Stimulated activated naive CD4-positive, alpha-beta T cell treated with Interleukin-2 at 50 U/mL for 16 hours (primary cell): ENCODE measurements at regions not wholly inside any gene's neighbourhood (a gene's known extent, or its start where the extent isn't known, plus 50 kb on each side); places are given as distances from the start of the nearest gene placed in this dataset.
"Not testable (repeated sequence)": the region's sequence is repeated elsewhere in the genome, so short reads cannot be mapped to it uniquely, and the experiment has no call there.

Experiments
- DNase-seq: peaks from one replicate; lab custom pipeline; 2025; lab: John Stamatoyannopoulos, UW

DNA sequence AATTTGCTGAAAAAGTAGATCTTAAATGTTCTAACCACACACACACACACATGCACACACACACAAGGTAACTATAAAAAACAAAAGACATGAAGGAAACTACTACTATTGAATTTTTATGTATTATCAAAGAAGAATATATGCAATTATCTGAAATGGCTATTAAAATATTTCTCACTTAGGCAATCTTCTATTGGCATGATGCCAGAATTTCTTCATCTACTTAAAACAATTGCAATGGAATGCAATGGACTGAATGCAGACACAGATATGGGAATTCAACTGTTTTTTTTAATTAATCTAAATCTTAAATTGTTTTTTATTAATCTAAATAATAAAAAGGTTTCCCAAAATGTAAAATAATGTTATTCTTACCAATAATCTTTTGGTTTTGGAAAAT is 152.6 kb upstream of the SMLR1 start:
- no peak for DNase-seq

DNA sequence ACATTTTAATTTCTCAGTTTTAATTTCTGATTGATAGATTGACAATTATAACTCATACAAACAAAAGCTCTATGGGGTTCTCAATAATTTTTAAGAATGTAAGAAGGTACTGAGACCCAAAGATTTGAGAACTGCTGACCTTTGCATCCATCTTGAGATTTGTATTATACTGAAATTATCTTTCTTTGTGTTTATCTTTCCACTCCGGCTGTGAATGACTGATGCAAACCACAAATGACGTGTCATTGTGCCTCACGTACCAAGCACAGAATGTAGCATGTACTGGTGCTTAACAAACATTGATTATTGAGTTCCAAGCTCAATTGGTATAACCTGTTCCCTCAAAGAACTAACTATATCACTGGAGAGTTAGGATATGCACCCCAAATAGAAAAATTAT is 152.1 kb upstream of the SMLR1 start:
- DNase-seq = no peak

GRCh38 chr6:130676077-130676772 is 151.0 kb upstream of the SMLR1 start:
- no peak for DNase-seq

DNA sequence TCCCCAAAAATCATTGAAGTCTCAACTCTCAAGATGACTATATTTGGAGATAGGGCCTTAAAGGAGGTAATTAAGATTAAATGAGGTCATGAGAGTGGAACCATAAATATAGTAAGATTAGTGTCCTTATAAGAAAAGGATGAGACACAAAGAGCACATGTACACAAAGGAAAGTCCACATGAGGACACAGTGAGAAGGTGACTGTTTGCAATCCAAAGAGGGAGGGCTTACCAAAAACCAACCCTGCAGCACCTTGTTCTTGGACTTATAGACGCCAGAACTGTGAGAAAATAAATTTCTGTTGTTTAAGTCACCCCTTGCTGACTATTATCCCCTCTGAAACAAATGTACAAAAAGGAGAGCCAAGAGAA is 150.4 kb upstream of the SMLR1 start:
- DNase-seq = no peak

DNA sequence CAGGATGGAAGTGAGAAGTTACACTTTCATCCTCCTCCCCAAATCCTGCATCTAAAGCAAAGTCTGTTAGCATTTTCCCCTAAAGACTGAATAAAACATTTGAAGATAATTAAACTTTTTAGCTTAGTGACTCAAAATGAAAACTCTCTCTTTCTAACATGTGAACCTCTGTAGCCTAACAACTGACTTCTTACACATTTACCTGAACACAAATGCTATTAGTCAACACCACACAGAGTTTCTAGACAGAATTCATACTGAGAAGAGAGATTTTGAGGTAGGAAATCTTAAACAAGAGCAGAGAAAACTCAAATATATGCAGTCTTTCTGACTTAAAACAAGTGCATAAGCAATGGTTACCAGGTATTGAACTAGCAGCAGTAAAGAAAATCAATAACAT is 149.9 kb upstream of the SMLR1 start:
- DNase-seq = no peak

DNA sequence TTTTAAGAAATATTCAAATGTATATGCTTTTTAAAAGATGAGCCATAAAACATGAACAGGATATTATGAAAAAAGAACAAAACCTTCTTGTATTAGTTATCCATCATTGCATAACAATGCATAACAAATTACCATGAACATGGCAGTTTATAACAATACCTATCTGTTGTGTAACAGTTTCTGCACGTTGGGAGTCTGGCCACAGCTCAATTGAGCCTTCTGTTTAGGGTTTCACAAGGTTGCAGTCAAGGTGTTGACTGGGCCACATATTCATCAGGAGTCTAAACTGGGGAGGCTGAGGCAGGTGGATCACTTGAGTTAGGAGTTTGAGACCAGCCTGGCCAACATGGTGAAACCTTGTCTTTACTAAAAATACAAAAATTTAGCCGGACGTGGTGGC is 149.4 kb upstream of the SMLR1 start:
- no peak for DNase-seq

DNA sequence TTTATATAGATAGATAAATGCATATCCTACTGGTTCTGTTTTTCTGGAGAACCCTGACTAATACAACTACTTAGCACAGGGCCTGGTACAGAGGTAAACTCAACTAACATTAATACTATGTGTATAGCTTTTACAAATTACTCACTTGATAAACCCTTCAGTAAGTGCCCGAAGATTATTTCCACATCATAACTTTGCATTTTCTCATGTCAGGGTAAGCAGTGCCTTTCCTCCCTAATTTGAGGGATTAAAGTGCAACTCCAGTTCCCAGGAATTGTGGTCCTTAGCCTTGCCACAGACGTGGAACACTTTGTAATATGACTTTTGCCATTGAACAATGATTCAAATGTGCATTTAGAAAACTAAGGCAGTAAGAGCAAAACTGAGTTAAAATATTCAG is 147.5 kb upstream of the SMLR1 start:
- no peak for DNase-seq

DNA sequence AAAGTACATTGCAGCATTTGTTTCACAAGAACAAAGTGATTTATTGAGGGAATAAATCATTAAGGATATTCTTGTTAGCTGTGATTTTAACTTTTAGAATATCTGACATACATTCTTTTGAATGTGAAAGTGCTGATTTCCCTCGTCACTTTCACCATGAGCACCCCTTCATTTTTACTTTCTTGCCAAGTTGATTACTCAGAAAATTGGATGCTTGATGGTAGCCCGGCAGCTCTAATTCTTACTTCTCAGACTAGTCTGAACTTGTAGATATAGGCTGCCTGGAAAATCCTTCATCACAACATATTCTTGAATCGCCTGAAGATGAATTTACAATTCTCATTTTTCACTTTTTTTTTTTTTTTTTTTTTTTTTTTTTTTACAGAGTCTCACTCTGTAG is 147.1 kb upstream of the SMLR1 start:
- DNase-seq = no peak

GRCh38 chr6:130681028-130681427 is 146.2 kb upstream of the SMLR1 start:
- no peak for DNase-seq

DNA sequence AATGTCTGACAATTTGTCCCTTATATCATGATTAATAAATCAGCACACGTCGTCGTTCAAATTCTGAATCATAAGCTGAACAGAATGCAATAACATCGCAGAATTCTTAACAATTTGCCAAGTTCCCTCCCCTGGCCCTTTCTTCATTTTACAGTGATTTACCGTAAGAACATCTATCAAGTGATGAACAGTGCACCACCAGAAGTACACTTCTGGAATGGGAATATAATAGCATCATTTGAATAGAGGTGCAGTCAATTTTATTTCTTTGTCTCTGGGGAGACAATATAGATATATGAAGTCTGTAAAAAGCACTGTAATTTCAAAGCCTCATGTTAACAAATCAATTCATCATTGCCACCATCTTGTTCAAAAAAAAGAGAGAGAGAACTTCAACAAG is 145.1 kb upstream of the SMLR1 start:
- DNase-seq = no peak

DNA sequence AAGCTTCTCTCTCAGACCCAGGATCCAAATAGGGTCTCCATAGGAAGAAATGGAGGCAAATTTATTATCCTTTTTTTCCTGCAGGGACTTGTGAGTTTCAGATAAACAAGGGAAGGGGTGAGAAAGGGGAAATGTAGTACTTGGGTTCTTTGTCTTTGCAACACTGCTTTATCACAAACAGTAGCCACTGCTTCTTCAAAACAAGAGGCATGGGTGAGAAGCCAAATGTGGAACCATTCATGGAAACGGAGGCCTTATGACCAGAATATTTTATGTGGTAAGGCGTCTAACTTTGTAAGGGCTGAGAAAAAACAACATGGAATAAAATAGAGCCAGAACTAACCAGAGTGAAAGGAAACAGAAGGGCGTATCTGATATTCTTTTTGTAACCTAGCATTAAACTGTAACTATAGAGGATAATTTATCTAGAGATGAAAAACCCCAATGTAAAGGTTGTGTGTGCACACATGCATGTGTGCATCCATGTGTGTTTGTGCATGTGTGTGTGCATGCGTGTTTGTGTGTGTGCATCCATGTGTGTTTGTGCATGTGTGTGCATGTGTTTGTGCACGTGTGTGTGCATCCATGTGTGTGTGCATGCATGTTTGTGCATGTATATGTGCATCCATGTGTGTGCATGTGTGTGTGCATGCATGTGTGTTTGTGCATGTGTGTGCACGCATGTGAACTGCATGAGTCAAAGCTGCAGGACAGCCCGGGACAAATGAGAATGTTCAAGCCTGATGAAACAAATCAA is 143.3 kb upstream of the SMLR1 start:
- no peak for DNase-seq

DNA sequence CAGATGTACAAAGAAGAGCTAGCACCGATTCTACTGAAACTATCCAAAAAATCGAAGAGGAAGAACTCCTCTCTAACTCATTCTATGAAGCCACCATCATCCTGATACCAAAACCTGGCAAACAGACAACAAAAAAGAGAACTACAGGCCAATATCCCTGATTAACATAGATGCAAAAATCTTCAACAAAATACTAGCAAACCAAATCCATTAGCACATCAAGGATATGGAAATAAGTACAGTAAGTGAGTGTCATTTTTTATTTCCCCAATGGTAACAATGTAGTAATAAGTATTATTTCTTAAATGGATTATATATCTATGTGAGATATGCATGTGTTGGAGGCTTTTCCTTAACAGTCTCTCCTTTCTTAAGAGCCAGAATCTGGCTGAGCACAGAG is 134.5 kb upstream of the SMLR1 start:
- no peak for DNase-seq

DNA sequence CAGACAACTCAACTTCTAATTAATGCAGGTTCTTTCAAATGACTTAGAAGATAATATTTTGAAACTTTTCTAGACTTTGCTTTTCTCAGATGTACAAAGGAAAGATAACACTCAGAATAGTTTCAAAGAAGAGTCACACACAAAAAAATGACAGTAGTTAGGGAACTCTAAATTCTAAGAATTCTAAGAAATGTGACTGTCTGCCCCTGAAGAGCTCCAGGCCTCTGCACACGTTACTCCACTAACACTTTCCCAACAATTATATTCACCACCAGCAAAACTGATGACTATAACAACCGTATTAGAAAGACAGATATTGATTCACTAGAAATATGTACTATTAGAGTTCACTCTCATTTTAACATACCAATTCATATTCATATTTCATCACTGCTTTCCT is 133.3 kb upstream of the SMLR1 start:
- no peak for DNase-seq

DNA sequence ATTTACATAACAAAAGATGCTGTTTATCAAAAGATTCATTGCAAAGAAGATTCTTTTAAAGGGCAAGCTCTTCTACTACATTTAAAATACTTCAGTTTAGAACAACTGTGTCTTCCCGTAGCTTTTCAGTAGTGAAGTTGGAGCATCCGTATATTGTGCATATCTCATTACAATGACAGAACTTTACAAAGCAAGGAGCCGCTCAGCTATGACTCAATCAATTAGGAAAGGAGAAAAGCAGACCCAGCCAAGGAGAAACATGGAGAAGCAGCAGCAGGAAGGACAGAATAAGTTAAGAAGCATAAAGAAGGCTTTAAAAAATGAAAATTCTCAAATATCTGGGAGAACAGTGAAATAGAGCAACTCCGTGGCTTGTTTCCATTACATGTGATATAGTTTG is 132.6 kb upstream of the SMLR1 start:
- DNase-seq = no peak

DNA sequence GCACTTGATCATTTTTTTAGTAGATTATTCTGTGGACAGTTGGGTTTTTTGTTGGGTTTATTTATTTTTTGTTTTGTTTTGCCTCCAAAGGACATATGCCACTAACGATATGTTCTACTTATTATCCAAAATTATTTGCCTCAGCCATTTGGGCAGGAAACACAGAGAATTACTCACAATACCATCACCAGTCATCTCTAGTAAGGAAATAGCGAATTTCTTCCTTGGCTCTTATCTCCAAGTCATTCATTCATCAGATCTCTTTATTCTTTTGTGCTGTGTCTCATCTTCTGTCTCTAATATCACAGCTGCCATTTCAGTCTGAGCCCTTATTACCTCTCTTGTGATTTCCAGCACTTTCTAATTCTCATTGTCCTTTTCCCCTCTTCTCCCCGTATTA is 130.4 kb upstream of the SMLR1 start:
- DNase-seq = no peak

DNA sequence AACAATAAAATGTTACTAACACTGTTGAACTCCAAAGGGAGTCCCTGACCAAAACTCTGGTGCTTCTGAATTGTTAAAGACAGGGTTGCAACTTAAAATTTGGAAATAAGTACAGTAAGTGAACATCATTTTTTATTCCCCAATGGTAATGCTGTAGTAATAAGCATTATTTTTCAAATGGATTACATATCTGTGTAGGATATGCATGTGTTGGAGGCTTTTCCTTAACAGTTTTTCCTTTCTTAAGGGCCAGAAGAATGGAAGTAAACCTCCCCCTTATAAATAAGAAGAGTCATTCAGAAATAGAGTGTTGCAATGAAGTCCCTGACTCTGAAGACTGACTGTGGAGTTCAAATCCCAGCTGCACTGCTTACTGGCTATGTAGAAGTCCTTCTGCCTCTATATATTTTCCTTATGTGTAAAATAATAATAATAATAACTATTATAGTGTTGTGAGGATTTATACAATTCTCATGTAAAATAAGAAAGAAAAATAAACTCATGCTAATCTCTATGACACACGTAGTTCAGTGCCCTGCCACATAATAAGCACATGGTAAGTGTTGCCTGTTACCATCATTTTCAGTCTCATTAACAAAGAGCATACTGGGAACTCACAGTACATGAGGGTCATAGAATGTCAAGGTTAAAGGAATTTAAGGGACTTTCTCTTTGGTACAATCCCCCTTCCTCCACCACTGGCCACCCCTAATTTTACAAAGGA is 129.8 kb upstream of the SMLR1 start:
- DNase-seq = no peak

GRCh38 chr6:130697995-130698535 is 129.1 kb upstream of the SMLR1 start:
- peak; percentile 51 for DNase-seq

GRCh38 chr6:130699742-130700141 is 127.5 kb upstream of the SMLR1 start:
- DNase-seq = no peak

GRCh38 chr6:130700397-130700796 is 126.8 kb upstream of the SMLR1 start:
- no peak for DNase-seq

- DNase-seq = no peak
Observed at GRCh38 chr6:130708338-130708737, 118.9 kb upstream of the SMLR1 start.

DNA sequence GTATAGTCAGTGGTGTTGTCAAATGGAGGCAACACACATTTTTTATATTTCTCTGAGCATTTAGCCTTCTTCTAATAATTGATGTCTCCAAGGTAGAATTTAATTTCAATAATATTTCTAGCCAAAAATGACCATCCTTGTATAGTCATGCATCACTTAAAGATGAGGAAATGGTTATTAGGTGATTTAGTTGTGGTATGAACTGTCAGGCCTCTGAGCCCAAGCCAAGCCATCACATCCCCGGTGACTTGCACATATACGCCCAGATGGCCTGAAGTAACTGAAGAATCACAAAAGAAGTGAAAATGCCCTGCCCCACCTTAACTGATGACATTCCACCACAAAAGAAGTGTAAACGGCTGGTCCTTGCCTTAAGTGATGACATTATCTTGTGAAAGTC is 115.6 kb upstream of the SMLR1 start:
- not testable (repeated sequence) for DNase-seq

GRCh38 chr6:130713144-130713543 is 114.1 kb upstream of the SMLR1 start:
- no peak for DNase-seq

DNA sequence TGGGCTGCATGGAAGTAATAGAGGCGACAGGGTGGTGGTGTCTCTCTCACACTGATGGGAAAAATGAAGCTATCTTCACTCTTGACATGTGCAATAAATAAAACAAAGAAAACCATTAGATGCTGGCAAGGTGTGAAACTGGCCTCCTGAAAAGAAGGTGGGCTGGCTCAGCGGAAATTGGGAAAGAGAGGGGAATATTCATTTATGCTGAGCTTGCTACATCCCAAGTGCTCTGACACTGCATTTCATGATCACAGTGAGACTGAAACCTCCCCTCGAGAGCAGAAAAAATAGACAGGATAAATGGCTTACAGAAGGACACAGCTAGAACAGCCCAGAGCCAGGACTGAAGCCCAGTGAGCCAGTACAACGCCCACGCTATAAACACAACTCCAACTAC is 112.1 kb upstream of the SMLR1 start:
- no peak for DNase-seq
